Gastrocnemius medialis (tissue), 4 donors: ENCODE measurements at regions not wholly inside any gene's neighbourhood (a gene's known extent, or its start where the extent isn't known, plus 50 kb on each side); places are given as distances from the start of the nearest gene placed in this dataset.

Experiments
- POLR2A ChIP-seq, 2 donors: fragments of 450-650 bp; IDR thresholded peaks; one replicate each; pipeline ENCODE4 v1.6.1; 2017; ENCODE audit warnings: antibody characterized with exemption in 2 of 2, mild to moderate bottlenecking in 2 of 2, moderate library complexity in 2 of 2
- TF ChIP-seq, protein P1 (sequence below), 5 experiments: fragments of 450-650 bp in 3 of 5; fragments of 200-600 bp in 2 of 5; sonication (generic) in 2 of 5; IDR thresholded peaks in 4 of 5; conservative IDR thresholded peaks in 1 of 5; 1 replicate in 4 of 5; 2 replicates in 1 of 5; pipeline ENCODE4 v1.5.1; 2016 to 2019; ENCODE audit warnings: antibody characterized with exemption in 5 of 5, mild to moderate bottlenecking in 3 of 5, moderate library complexity in 3 of 5

- TF ChIP-seq, protein P1, sequence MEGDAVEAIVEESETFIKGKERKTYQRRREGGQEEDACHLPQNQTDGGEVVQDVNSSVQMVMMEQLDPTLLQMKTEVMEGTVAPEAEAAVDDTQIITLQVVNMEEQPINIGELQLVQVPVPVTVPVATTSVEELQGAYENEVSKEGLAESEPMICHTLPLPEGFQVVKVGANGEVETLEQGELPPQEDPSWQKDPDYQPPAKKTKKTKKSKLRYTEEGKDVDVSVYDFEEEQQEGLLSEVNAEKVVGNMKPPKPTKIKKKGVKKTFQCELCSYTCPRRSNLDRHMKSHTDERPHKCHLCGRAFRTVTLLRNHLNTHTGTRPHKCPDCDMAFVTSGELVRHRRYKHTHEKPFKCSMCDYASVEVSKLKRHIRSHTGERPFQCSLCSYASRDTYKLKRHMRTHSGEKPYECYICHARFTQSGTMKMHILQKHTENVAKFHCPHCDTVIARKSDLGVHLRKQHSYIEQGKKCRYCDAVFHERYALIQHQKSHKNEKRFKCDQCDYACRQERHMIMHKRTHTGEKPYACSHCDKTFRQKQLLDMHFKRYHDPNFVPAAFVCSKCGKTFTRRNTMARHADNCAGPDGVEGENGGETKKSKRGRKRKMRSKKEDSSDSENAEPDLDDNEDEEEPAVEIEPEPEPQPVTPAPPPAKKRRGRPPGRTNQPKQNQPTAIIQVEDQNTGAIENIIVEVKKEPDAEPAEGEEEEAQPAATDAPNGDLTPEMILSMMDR (IDR thresholded peaks at IDR 0.05 in 4 of 5, conservative IDR thresholded peaks at IDR 0.05 in 1 of 5): no peak
- no peak for TF ChIP-seq POLR2A (IDR thresholded peaks at IDR 0.05)
These were observed 154.8 kb downstream of the TFAP2B start for GRCh38 chr6:50973464-50973863.
